ENCODE measurements at regions not wholly inside any gene's neighbourhood (a gene's known extent, or its start where the extent isn't known, plus 50 kb on each side); places are given as distances from the start of the nearest gene placed in this dataset.

GRCh38 chr18:1627494-1627893, 722.8 kb downstream of the ADCYAP1 start:
- no peak for ATAC-seq (ENCODE audit: low read depth)
- Histone ChIP-seq H3K9me3 (ENCODE audit: severe bottlenecking) (no peaks in the 10 kb centered on the region), H3K36me3 (ENCODE audit: low read depth) (no peaks in the 10 kb centered on the region), H3K4me3 (ENCODE audit: severe bottlenecking) (no peak overlapping the region), H3K27me3 (ENCODE audit: insufficient read depth, poor library complexity, severe bottlenecking) (peaks cover 3% of the 10 kb centered on the region), H3K27ac (ENCODE audit: poor library complexity, severe bottlenecking) (no peak overlapping the region), H3K4me1 (ENCODE audit: insufficient read depth, poor library complexity, severe bottlenecking) (no peaks in the 10 kb centered on the region)
- no peak for DNase-seq (ENCODE audit: low spot score)
- TF ChIP-seq CTCF (IDR thresholded peaks at IDR 0.05; ENCODE audit: poor library complexity, severe bottlenecking): no peak

GRCh38 chr18:1648712-1649111, 744.0 kb downstream of the ADCYAP1 start:
- no peak for TF ChIP-seq CTCF (IDR thresholded peaks at IDR 0.05; ENCODE audit: poor library complexity, severe bottlenecking)
- no peaks in the 10 kb centered on the region for H3K4me1 ChIP-seq (ENCODE audit: insufficient read depth, poor library complexity, severe bottlenecking)
- DNase-seq (ENCODE audit: low spot score) (no peak), ATAC-seq (ENCODE audit: low read depth) (no peak)
- H3K4me3 ChIP-seq (ENCODE audit: severe bottlenecking): no peak overlapping the region
- H3K27ac ChIP-seq (ENCODE audit: poor library complexity, severe bottlenecking): no peak overlapping the region
- H3K9me3 ChIP-seq (ENCODE audit: severe bottlenecking): no peaks in the 10 kb centered on the region
- no peaks in the 10 kb centered on the region for H3K36me3 ChIP-seq (ENCODE audit: low read depth)
- H3K27me3 ChIP-seq (ENCODE audit: insufficient read depth, poor library complexity, severe bottlenecking): peaks cover 5% of the 10 kb centered on the region

GRCh38 chr18:1652018-1652417, 747.3 kb downstream of the ADCYAP1 start:
- no peaks in the 10 kb centered on the region for H3K9me3 ChIP-seq (ENCODE audit: severe bottlenecking)
- no peak for ATAC-seq (ENCODE audit: low read depth)
- no peak overlapping the region for H3K27ac ChIP-seq (ENCODE audit: poor library complexity, severe bottlenecking)
- no peaks in the 10 kb centered on the region for H3K36me3 ChIP-seq (ENCODE audit: low read depth)
- peaks cover 5% of the 10 kb centered on the region for H3K27me3 ChIP-seq (ENCODE audit: insufficient read depth, poor library complexity, severe bottlenecking)
- no peak for DNase-seq (ENCODE audit: low spot score)
- TF ChIP-seq CTCF (IDR thresholded peaks at IDR 0.05; ENCODE audit: poor library complexity, severe bottlenecking): no peak
- no peak overlapping the region for H3K4me3 ChIP-seq (ENCODE audit: severe bottlenecking)
- no peaks in the 10 kb centered on the region for H3K4me1 ChIP-seq (ENCODE audit: insufficient read depth, poor library complexity, severe bottlenecking)

GRCh38 chr18:1653873-1654272, 749.2 kb downstream of the ADCYAP1 start:
- Histone ChIP-seq H3K36me3 (ENCODE audit: low read depth) (no peaks in the 10 kb centered on the region), H3K27ac (ENCODE audit: poor library complexity, severe bottlenecking) (no peak overlapping the region), H3K4me1 (ENCODE audit: insufficient read depth, poor library complexity, severe bottlenecking) (no peaks in the 10 kb centered on the region), H3K9me3 (ENCODE audit: severe bottlenecking) (no peaks in the 10 kb centered on the region), H3K4me3 (ENCODE audit: severe bottlenecking) (no peak overlapping the region), H3K27me3 (ENCODE audit: insufficient read depth, poor library complexity, severe bottlenecking) (no peaks in the 10 kb centered on the region)
- ATAC-seq (ENCODE audit: low read depth) (no peak), DNase-seq (ENCODE audit: low spot score) (no peak)
- no peak for TF ChIP-seq CTCF (IDR thresholded peaks at IDR 0.05; ENCODE audit: poor library complexity, severe bottlenecking)

- peaks cover 3% of the 10 kb centered on the region for H3K27me3 ChIP-seq (ENCODE audit: insufficient read depth, poor library complexity, severe bottlenecking)
- TF ChIP-seq CTCF (IDR thresholded peaks at IDR 0.05; ENCODE audit: poor library complexity, severe bottlenecking): no peak
- H3K9me3 ChIP-seq (ENCODE audit: severe bottlenecking): no peaks in the 10 kb centered on the region
- ATAC-seq (ENCODE audit: low read depth) (no peak), DNase-seq (ENCODE audit: low spot score) (no peak)
- H3K4me3 ChIP-seq (ENCODE audit: severe bottlenecking): no peak overlapping the region
- no peaks in the 10 kb centered on the region for H3K4me1 ChIP-seq (ENCODE audit: insufficient read depth, poor library complexity, severe bottlenecking)
- H3K36me3 ChIP-seq (ENCODE audit: low read depth): no peaks in the 10 kb centered on the region
- no peak overlapping the region for H3K27ac ChIP-seq (ENCODE audit: poor library complexity, severe bottlenecking)
These were observed 753.2 kb downstream of the ADCYAP1 start for GRCh38 chr18:1657876-1658275.
